Renal pelvis (tissue), 1 donor: ENCODE measurements at regions not wholly inside any gene's neighbourhood (a gene's known extent, or its start where the extent isn't known, plus 50 kb on each side); places are given as distances from the start of the nearest gene placed in this dataset.

Experiments
- DNase-seq: peaks from one replicate; pipeline ENCODE4 v3.0.0-alpha.2; 2013

DNA sequence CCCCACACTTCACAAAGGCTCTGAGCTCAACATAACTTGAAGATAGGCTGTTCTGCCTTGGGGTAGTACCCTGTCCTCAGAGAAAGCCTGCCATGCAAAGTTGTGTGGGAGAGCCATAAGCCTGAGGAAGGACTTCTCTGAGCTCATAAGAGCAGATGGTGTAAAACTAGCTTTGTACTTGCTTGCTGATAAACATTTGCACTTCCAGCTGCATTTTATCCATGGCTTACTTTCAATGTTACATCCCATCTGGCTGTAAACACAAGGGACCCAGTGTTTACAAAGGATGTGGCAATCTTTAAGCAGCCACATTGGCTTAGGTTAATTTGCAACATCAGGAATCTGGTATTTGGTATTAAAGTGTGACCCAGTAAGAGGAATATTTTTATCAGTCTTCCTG is 258.1 kb downstream of the IPO8 start:
- peak; percentile 52 for DNase-seq

DNA sequence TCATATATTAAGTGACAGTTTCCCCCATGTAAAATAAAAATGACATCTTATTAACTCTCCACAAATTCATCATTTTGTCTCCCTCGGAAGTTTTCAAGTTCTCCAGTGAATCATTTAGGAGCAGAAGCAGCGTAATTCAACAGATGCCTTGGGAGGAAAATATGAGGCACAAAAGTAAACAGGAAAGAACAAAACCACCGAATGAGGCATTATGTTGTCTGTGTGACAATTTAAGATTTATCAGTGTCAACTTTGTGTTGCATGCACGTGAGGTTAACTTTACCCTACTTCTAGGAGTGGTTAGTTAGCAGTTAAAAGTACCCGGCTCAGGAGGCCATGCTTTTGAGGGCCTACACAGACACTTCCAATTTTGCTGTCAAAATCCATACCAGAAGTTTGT is 258.6 kb downstream of the IPO8 start:
- no peak for DNase-seq

DNA sequence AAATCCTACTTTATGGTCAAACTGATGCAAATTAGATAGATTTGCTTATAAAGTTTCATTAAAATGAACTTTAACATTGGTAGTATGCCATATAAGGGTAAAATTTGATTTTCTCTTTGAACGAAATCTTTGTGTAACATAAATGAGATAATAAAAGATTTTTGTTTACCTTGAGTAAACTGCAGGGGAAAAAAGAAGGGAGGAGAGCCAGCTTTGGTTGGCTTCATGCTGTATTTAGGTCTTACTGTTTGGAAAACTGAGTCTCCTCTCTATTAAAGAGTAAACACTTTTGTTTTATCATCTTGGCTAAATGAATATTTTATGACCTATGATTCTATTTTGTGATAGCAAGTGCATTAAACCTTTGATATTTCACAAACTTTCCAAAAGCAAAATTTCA is 267.6 kb downstream of the IPO8 start:
- no peak for DNase-seq

DNA sequence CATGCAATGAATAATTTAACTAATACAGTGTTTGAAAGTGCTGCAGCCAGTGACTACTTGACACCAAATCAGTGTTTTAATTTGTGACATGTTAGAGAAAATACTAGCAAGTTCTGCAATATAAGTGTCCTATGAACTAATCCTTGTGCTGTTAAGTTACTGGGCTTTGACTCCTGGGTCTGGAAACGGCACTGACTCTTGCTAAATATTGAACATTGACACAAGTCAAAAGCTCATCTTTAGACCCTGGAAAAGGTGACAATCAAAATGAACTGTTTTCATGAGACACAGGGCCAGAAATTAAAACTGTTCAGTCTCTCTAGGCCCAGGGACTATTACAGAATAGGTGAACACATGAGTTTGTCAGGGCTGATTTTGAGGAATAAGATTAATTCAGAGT is 268.1 kb downstream of the IPO8 start:
- DNase-seq = no peak

DNA sequence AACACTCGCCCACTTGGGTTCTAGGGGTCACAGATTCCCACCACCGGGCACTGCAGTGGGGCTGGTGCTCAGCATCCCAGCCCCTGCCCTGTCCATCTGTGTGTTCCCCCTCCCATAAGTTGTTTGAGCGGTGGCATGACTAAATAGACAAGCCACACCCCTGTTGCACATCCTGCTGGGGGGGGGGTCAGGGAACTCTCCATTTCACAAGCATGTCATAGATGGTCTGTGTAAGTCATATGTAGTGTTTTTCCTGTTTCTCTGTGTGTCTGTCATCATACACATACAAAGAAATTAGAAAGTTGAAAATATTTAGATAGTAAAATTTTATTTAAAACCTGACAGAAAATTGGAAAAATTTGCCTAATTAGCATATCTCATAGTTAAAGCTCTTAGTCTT is 270.2 kb downstream of the IPO8 start:
- DNase-seq = no peak

DNA sequence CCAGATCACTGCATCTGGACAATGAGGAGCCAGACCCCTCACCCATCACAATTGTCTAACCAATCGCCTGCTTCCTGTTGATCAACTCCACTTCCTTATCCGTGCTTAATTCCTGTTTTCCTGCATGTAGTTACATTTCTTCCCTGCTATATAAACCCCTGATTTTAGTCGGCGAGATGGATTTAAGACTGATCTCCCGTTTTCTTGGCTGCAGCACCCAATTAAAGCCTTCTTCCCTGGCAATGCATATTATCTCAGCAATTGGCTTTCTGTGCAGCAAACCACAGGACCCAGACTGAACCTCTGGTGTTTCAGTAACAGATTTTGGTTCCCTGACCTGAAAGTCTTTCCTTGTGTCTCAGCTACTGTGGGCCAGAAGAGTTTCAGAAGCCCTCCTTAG is 272.3 kb downstream of the IPO8 start:
- no peak for DNase-seq

DNA sequence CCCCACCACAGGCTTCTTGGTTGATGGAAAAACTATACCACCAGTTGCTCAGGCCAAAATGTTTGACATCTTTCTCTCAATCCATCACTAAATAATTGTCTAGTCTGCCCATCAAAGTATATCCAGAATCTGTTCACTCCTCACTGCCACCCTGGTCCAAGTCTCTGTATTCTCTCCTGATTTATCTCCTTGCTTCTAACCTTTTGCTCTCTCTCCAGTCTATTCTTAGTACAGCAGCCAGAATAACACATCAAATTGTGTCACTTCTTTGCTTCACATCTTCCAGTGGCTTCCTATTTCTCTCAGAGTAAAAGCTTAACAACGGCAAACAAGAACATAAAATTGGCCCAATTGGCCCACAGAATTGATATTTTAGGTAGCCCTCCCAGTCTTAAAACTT is 272.8 kb downstream of the IPO8 start:
- no peak for DNase-seq

DNA sequence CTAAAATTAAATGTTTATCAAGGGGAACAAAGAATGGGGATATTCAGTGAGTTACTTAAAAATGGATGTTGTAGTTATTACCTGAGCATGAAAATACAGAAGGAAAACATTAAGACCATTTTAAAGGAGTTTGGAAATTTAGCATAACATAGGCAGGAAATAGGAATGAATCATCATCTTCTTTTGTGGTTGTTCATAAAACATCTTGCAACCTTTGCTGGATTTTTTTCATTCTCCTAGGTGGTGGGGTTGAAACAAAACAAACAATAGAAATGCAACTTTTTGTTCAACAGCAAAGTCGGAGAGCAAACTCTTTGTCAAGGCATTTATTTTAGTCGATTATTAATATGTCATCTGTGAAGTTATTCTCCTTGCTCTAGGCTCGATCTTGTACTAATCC is 275.1 kb downstream of the IPO8 start:
- DNase-seq = no peak

DNA sequence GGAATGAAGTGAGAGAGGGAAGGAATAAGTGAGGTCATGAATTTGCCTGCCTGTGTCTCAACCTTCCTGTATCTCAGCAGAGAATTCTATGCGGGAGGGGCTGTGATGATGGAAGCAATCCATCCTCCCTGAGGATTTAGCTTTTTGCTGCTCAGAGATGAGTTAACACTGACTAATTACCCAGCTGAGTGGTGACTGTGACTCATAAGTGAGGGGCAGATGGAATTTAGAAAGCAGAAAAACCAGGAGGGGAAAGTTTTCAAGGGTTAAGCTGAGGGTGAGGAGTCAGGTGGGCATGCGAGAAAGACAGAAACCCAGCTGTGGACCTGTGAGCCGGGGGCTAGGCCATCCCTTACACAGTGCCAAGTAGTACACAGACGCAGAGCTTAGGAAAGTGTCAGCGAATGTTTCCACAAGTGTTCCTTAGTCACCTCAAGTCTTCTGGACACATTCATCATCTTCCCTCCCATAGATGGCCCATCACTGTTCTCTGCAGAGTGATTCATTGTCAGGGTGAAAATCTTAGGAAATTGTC is 277.9 kb downstream of the IPO8 start:
- no peak for DNase-seq

DNA sequence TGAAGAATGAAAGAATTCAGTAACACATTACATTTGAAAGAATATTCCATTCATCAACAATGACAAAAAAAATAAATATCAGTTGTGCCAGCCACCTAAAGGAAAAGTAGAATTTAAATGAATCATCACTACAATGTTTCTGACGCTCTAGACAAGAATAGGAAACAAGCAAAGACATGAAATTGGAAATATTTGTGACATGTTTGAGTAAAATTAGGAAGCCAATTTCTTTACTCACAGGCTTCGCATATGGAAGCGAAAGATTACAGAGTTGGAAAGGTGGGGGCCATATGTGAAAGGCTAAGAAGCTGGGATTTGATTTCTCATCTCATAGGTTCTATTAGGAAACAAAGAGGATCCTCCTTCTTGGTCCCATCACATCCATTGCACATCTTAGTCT is 279.0 kb downstream of the IPO8 start:
- DNase-seq = no peak

DNA sequence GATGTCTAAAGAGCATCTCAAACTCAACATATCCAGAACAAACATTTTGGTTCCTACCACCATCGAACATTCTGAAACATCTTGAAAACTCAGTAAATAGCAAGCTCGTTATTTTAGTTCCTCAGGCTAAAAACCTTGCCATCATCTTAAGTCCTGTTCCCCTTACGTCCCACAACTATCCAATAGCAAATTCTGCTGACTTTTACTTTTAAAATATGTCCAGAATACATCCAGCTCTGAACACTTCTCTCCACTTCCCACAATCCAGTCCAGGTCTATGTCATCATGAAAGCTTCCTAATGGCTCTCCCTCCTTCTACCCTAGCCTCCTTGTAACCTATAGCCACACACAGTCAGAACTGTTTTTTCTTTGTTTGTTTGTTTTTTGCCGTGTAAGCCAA is 279.9 kb downstream of the IPO8 start:
- DNase-seq = no peak

DNA sequence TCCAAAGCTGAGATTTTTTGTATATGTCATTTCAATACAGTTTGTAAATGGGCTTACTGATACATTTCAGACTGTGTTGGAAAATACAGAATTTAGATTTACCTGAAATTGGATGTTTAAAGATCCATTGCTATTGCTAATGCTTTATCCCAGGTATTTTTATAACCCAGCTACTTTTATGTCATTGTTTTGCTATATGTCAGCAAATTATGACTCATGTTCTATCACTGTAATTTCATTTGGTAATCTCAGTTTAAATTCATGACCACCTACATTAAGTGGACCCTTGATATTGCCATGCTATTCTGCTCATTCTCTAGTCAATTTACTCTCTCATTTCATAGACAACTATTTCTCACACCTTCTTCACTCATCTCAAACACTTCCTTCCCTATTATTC is 281.2 kb downstream of the IPO8 start:
- DNase-seq = no peak

DNA sequence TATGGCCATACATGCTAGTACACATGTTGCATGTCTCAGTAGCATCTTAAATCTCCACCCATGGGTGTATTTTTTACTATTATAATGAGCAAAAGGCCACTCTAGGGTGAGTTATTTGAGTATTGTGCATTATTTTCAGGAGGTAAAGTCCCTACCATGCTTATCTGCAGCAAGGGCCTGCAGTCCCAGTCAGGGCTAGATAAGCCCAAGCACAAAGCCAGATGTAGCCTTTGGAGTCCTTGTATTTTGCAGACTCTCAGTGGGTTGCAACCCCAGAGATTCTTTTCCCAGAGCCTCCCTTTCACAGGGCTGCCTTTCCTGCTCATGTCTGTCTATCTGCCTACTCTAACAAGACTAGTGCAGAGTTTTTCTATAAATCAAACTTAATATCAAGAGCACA is 295.3 kb downstream of the IPO8 start:
- no peak for DNase-seq

DNA sequence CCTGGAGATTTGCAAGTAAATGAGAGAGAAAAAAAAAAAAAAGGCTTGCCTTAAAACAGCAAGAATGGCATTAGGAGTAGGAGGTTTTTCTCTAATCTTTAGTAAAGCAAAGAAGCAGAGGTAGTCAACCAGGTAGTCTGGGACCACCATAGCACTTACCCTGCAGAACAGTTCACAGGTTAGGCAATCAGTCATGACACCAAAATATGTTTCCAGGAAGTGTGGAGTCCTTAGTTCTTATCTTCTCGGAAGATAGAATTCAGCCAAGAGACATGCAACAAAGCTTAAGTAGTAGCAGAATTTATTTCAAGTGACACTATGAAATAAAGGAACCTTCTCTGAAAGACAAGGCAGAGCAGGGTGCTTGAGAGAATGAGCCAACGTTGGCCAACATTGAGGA is 295.8 kb downstream of the IPO8 start:
- DNase-seq = no peak

DNA sequence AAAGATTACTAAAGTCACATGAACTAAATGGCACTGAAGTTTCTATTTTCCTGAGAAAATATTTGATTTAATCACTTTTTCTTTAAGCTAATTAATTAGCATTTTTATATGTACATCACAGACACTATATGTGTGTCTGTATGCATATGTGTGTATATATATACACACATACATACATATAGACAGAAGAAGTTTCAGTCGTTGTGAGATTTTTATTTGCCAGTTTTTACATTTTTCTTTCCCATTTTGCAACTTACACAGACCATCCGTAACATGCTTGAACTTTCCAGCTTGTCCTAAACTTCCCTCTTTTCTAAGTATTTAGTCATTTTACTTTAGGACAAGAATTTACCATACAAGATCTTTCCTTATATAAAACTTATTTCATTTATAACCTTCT is 299.1 kb downstream of the IPO8 start:
- no peak for DNase-seq

DNA sequence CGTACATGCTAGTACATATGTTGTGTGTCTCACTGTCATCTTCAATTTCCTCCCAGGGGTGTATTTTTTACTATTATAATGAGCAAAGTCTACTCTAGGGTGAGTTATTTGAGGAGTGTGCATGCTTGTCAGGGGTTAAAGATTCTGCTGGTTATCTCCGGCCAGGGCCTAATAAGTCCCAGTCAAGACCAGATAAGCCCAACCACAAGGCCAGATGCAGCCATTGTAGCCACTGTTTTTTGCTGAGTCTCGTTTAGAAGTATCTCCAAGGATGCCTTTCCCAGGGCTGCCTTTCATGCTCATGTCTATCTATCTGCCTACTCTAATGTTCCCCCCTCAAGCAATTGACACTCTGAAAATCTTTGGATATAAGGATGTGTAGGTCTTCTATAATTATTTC is 300.5 kb downstream of the IPO8 start:
- no peak for DNase-seq

DNA sequence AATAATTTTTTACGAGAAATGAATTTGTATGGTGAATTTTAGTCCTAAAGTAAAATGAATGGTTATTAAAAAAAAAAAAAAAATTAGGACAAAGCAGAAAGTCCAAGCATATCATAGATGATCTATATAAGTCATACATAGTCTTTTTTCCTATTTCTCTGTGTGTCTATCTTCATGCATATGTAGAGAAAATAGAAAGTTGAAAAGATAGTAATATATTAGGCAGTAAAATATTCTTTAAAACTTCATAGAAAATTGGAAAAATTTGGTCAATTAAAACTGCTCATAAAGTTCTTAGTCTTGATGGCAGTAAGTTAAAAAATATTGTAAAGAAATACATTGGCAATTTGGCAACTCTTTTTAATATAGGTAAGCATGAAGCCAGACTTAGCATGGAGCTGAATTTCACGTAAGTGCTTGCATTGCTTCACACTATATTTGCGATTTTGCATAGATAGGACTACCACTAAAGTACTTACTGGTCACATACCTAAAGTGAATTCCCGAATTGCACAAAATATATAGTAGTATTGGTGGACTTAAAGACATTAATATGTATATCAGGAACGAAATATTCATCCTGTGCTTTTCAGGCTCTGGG is 303.8 kb downstream of the IPO8 start:
- DNase-seq = no peak

DNA sequence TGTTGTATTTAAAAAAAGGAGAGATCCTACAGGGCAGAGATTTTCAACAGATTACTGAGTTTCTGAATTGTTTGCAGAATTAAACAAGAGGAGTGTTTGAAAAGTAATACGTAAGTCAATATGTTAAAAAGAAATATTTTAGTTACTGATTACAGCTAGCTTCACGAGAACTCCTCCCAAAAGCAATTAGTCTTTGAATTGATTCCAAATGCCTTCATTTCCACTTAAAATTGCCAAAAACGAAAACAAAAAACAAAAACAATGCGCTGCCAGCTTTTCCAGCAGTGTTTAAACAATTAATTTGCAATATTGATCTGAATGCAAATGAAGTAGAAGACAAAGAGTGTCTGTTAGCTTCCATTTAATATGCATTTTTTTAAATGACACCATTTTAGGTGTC is 310.0 kb downstream of the IPO8 start:
- DNase-seq = no peak

DNA sequence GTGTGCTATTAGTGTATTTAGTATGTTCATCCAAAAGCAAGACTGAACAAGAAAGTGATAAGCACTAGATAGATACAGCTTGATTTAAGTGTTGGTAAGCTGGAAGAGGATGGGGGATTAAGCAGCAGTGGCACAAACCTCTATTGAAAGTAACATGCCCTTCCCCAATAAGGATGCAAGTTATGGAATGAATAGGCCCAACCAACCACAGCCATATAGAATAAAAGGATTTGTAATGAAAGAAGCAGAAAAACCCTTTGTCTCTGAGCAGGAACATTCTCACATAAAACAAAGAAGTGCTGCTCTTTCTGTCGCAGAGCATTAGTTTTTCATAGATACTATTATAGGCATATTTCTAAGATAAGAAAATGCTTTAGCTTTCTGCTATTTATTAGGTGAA is 310.7 kb downstream of the IPO8 start:
- DNase-seq = no peak

DNA sequence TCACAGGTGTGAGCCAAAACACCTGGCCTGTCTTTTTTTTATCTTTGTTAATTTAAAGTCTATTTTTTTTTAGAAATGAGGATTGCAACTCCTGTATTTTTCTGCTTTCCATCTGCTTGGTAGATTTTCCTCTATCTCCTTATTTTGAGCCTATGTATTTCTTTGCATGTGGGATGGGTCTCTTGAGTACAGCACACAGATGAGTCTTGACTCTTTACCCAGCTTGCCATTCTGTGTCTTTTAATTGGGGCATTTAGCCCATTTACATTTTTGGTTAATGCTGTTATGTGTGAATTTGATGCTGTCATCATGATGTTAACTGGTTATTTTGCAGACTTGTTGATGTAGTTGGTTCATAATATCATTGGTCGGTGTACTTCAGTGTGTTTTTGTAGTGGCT is 317.4 kb downstream of the IPO8 start:
- no peak for DNase-seq

DNA sequence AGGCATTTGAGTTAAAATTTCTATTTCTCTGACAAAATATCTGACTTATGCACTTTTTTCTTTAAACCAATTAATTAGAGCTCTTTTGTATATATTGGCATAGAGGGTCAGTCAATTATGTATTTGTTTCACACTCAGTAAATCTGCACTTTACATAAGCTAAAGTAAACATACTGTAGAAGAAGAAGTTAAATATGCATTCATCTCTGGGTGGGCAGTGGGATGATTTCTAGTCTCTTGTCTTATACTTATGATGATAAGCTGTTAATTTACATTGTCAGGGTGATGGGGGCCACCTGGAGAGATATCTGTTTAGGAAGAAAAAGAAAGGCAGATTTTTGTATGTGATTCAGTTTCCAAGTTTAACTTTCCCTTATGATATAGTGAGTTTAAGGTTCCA is 330.8 kb downstream of the IPO8 start:
- no peak for DNase-seq

DNA sequence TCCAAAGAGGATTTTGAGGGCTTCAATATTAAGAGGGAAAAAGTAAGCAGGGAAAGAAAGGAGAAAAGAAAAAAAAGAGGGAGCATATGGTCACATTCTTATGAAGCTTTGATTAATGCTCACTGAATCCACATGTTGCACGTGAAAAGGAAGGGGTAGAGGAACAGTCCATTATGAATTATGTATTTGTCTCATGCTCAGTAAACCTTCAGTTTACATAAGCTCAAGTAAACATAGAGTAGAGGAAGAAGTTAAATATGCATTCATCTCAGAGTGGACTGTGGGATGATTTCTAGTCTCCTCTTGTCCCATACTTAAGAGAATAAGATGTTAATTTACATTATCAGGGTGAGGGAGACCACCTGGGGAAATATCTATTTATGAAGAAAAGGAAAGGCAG is 334.5 kb downstream of the IPO8 start:
- no peak for DNase-seq

DNA sequence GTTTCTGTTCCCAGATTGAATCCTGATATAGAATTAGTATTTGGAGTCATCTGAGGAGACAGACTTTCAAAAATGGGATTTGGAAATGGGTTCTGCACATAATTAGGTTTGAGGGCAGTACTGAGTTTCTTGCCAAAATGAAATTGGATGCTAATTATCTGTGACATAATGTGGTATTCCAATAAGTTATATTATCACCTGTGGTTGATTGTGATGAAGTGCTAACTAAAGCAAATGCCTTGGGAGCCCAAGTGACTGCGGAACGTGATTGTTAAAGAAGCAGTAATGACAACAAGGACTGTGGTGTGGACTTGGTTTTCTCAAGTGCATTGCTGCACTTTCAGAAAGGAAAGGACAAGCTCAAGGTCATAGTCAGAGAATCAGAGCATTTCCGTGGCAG is 337.0 kb downstream of the IPO8 start:
- DNase-seq = no peak

DNA sequence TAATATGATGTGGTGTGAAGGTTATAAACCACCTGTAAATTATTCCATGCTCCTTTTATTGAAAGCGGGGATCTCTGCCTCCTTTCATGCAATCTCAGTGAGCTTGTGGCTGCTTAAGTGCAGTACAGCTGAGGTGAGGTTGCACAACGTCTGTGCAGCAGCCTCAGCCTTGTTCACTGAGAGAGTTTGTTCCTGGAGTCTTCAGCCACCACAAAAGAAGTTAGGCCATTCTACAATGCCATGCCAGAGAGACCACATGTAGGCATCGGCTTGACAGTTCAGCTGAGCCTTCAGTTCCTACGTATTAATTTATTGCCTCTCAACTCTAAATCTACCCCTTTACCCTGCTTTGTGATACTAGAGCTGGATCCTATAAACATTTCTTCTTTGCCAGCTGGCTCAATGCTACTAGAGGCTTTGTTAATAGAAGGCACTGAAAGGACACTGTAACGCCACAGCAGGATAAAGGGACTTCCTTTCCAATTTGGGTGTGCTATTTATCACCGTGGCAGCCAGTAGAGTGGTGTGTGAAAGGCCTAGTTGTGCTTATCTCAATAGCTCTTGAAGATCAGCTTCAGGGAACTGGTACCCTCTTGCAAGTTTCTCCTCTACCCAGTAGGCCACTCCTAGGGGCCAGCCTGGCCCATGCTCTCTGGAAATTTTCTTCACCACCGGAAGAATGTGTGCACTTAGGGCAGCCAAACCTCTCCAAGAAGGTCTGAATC is 337.7 kb downstream of the IPO8 start:
- no peak for DNase-seq
